COLO668 (cell line): ENCODE measurements at regions not wholly inside any gene's neighbourhood (a gene's known extent, or its start where the extent isn't known, plus 50 kb on each side); places are given as distances from the start of the nearest gene placed in this dataset.
"Not testable (repeated sequence)": the region's sequence is repeated elsewhere in the genome, so short reads cannot be mapped to it uniquely, and the experiment has no call there.

Experiments
- DNase-seq: peaks from one replicate; lab custom pipeline; 2025; ENCODE audit not compliant: unreplicated experiment; lab: John Stamatoyannopoulos, UW

- DNase-seq: no peak
These were observed 1505.6 kb upstream of the SLC10A2 start for GRCh38 chr13:104571893-104572229.

- DNase-seq: peak; percentile 64
These were observed 1505.1 kb upstream of the SLC10A2 start for GRCh38 chr13:104571161-104571892.

- DNase-seq: no peak
These were observed 1500.9 kb upstream of the SLC10A2 start for GRCh38 chr13:104567114-104567513.

GRCh38 chr13:104565888-104566287 lies 1499.7 kb upstream of the SLC10A2 start:
- DNase-seq: no peak

- no peak for DNase-seq
These were observed 1487.7 kb upstream of the SLC10A2 start for GRCh38 chr13:104553896-104554295.

GRCh38 chr13:104553186-104553585 lies 1487.0 kb upstream of the SLC10A2 start:
- no peak for DNase-seq

GRCh38 chr13:104534847-104535246 lies 1468.6 kb upstream of the SLC10A2 start:
- no peak for DNase-seq

GRCh38 chr13:104532132-104532531 lies 1465.9 kb upstream of the SLC10A2 start:
- no peak for DNase-seq

GRCh38 chr13:104530741-104531140 lies 1464.5 kb upstream of the SLC10A2 start:
- DNase-seq: no peak

GRCh38 chr13:104526561-104526960 lies 1460.3 kb upstream of the SLC10A2 start:
- no peak for DNase-seq

- DNase-seq: no peak
These were observed 1459.2 kb upstream of the SLC10A2 start for GRCh38 chr13:104525467-104525866.

GRCh38 chr13:104522235-104523072 lies 1456.2 kb upstream of the SLC10A2 start:
- DNase-seq: no peak

GRCh38 chr13:104510422-104510821 lies 1444.2 kb upstream of the SLC10A2 start:
- no peak for DNase-seq

- not testable (repeated sequence) for DNase-seq
These were observed 1427.3 kb upstream of the SLC10A2 start for GRCh38 chr13:104493502-104493901.

GRCh38 chr13:104491916-104492315 lies 1425.7 kb upstream of the SLC10A2 start:
- DNase-seq: no peak

GRCh38 chr13:104487006-104487405 lies 1420.8 kb upstream of the SLC10A2 start:
- no peak for DNase-seq

GRCh38 chr13:104485571-104485970 lies 1419.4 kb upstream of the SLC10A2 start:
- DNase-seq: no peak

- DNase-seq: no peak
These were observed 1417.4 kb upstream of the SLC10A2 start for GRCh38 chr13:104483631-104484030.

- no peak for DNase-seq
These were observed 1411.0 kb upstream of the SLC10A2 start for GRCh38 chr13:104477261-104477660.

- no peak for DNase-seq
These were observed 1407.7 kb upstream of the SLC10A2 start for GRCh38 chr13:104473936-104474335.

GRCh38 chr13:104466016-104466415 lies 1399.8 kb upstream of the SLC10A2 start:
- DNase-seq: no peak

- no peak for DNase-seq
These were observed 1394.8 kb upstream of the SLC10A2 start for GRCh38 chr13:104461049-104461448.
